Epidermal melanocyte (primary cell): ENCODE measurements at regions not wholly inside any gene's neighbourhood (a gene's known extent, or its start where the extent isn't known, plus 50 kb on each side); places are given as distances from the start of the nearest gene placed in this dataset.

Experiments
- DNase-seq: peaks from one replicate; pipeline ENCODE4 v3.0.0; 2011; ENCODE audit warnings: low spot score; ENCODE audit not compliant: insufficient read length

GRCh38 chr12:116401565-116401964 lies 124.1 kb upstream of the MED13L start:
- no peak for DNase-seq

GRCh38 chr12:116402163-116402939 lies 124.9 kb upstream of the MED13L start:
- no peak for DNase-seq

GRCh38 chr12:116403546-116403945 lies 126.1 kb upstream of the MED13L start:
- DNase-seq: no peak

- no peak for DNase-seq
These were observed 126.8 kb upstream of the MED13L start for GRCh38 chr12:116404247-116404646.

GRCh38 chr12:116404913-116405611 lies 127.6 kb upstream of the MED13L start:
- DNase-seq: no peak

- peak; percentile 61 for DNase-seq
These were observed 129.0 kb upstream of the MED13L start for GRCh38 chr12:116406529-116406928.

- DNase-seq: no peak
These were observed 131.2 kb upstream of the MED13L start for GRCh38 chr12:116408489-116409250.

- DNase-seq: no peak
These were observed 134.5 kb upstream of the MED13L start for GRCh38 chr12:116411977-116412376.

GRCh38 chr12:116414891-116415290 lies 137.4 kb upstream of the MED13L start:
- DNase-seq: no peak

- no peak for DNase-seq
These were observed 138.1 kb upstream of the MED13L start for GRCh38 chr12:116415408-116416108.

- DNase-seq: no peak
These were observed 138.7 kb upstream of the MED13L start for GRCh38 chr12:116416166-116416565.

- no peak for DNase-seq
These were observed 140.6 kb upstream of the MAP1LC3B2 start for GRCh38 chr12:116418551-116418950.

- DNase-seq: no peak
These were observed 138.8 kb upstream of the MAP1LC3B2 start for GRCh38 chr12:116420227-116420880.

- DNase-seq: no peak
These were observed 137.2 kb upstream of the MAP1LC3B2 start for GRCh38 chr12:116421785-116422538.

- DNase-seq: peak; percentile 51
These were observed 136.1 kb upstream of the MAP1LC3B2 start for GRCh38 chr12:116423094-116423493.

- DNase-seq: no peak
These were observed 133.7 kb upstream of the MAP1LC3B2 start for GRCh38 chr12:116425256-116426193.

GRCh38 chr12:116426391-116427136 lies 132.6 kb upstream of the MAP1LC3B2 start:
- peak; percentile 46 for DNase-seq

GRCh38 chr12:116427200-116427930 lies 131.8 kb upstream of the MAP1LC3B2 start:
- DNase-seq: no peak
